ENCODE measurements at regions not wholly inside any gene's neighbourhood (a gene's known extent, or its start where the extent isn't known, plus 50 kb on each side); places are given as distances from the start of the nearest gene placed in this dataset.

GRCh38 chr1:8139383-8139782, 113.3 kb upstream of the ERRFI1 start:
- TF ChIP-seq POLR2A (IDR thresholded peaks at IDR 0.05; ENCODE audit: low read length) (no peak), GATA1 (IDR thresholded peaks at IDR 0.05; ENCODE audit: low read depth, low read length) (no peak)
